HG02885 (cell line): ENCODE measurements at regions not wholly inside any gene's neighbourhood (a gene's known extent, or its start where the extent isn't known, plus 50 kb on each side); places are given as distances from the start of the nearest gene placed in this dataset.
"Not testable (repeated sequence)": the region's sequence is repeated elsewhere in the genome, so short reads cannot be mapped to it uniquely, and the experiment has no call there.

Source experiments
- ATAC-seq: cut with Tn5 transposase; IDR thresholded peaks from one replicate; pipeline ENCODE4 v1.9.1; 2021; ENCODE audit warnings: mild to moderate bottlenecking; ENCODE audit not compliant: unreplicated experiment, poor library complexity

DNA sequence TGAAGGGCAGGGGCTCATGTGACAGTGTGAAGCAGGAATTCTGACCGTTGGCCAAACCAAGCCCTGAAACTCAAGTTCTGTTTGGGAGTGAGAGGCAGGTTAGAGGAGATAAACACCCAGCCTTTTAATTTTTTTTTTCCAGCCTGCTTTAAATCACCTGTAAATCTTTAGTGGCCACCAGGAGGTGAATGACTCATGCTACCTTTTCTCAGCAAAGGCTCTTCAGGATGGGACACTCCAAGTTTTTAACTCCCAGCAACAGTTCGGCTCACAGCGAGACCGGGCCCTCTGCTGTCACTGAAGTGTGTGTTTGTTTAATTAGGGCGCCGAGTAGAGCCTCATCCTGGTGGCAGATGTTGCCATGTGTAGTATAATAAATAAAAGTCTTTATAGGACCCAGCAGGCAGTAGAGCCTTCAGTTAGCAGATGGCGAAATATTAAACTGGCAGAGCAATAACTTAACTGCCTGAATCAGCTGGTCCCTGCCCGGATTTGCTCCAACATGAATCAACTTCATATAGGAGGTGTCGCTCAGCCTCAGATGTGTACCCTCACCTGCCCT is 180.3 kb downstream of the NPIPA7 start:
- not testable (repeated sequence) for ATAC-seq

- ATAC-seq, result not testable (repeated sequence)
Measured at GRCh38 chr16:16561532-16561931, 182.6 kb downstream of the NPIPA7 start.

DNA sequence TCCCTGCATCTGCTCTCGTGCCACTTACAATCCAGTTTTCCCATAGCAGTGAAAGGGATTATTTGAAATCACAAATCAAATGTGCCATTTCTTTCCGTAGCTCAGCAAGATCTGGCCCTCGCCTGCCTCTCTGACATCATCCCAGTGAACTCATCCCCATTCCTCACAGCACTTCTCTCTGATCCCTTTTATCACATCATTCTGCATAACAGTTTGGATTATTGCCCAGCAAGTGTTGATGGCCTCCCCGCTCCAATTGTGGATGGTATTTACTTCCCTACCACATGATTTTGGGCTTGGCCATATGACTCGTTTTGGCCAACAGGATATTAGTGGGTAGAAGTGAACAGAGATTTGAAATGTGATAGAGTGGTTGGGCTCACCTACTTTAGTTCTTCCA is 185.0 kb downstream of the NPIPA7 start:
- ATAC-seq, result not testable (repeated sequence)

- ATAC-seq, result not testable (repeated sequence)
Measured at GRCh38 chr16:16565326-16565725, 186.4 kb downstream of the NPIPA7 start.

DNA sequence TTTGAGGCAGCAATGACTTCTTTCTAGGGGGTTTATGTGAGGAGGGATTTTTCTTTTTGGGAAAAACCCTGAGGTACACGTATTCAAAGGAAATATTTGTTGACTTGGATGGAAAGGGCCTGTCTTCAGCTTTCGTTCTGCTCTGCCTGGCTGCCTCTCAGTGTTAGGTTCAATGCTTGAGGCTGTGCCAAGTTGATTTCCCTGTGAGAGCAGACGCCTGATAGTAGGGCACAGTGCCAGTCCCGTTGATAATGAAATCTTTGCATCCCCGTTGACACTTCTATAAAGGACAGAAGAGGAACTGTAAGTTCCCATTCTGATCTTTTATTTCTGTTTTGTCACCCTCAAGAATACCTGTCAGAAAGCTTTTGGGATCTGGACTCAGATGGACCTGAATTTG is 191.1 kb downstream of the NPIPA7 start:
- ATAC-seq, result not testable (repeated sequence)

DNA sequence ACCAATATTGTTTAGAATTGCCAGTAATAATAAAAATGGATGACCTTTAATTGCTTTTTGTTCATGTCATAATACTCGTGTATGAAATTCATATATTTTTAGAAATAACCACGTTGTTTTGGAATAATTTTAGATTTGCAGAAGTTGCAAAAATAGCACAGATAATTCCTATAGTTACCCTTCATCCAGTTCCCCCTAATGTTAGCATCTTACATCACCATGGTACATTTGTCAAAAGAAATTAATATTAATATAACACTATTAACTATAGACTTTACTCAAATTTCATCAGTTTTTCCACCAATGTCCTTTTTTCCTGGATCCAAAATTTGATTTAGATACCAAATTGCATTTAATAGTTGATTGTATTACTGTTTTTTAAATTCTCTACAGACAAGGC is 191.9 kb downstream of the NPIPA7 start:
- ATAC-seq, result not testable (repeated sequence)

GRCh38 chr16:16572130-16572774 is 193.3 kb downstream of the NPIPA7 start:
- not testable (repeated sequence) for ATAC-seq

- ATAC-seq, result not testable (repeated sequence)
Measured at GRCh38 chr16:16577062-16577461, 198.1 kb downstream of the NPIPA7 start.

- ATAC-seq, result no peak
Measured at GRCh38 chr16:16578701-16579100, 199.8 kb downstream of the NPIPA7 start.

- ATAC-seq, result not testable (repeated sequence)
Measured at GRCh38 chr16:16582916-16583315, 204.0 kb downstream of the NPIPA7 start.

GRCh38 chr16:16586073-16586651 is 207.2 kb downstream of the NPIPA7 start:
- not testable (repeated sequence) for ATAC-seq

DNA sequence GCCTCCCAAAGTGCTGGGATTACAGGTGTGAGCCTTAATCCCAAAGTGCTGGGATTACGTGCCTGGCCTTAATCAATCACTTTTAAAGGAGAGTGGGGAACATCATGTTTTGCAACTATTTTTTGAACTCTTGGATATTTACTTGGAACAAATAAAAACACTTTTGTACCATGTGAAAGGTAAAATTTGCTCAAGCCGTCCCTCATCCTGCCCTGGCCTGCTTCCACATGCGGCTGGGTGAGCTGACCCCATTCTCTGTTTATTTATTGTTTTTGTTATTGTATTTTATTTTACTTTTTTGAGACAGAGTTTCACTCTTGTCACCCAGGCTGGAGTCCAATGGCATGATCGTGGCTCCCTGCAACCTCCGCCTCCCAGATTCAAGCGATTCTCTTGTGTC is 208.0 kb downstream of the NPIPA7 start:
- ATAC-seq, result not testable (repeated sequence)

- not testable (repeated sequence) for ATAC-seq
Measured at GRCh38 chr16:16588436-16588835, 209.5 kb downstream of the NPIPA7 start.

DNA sequence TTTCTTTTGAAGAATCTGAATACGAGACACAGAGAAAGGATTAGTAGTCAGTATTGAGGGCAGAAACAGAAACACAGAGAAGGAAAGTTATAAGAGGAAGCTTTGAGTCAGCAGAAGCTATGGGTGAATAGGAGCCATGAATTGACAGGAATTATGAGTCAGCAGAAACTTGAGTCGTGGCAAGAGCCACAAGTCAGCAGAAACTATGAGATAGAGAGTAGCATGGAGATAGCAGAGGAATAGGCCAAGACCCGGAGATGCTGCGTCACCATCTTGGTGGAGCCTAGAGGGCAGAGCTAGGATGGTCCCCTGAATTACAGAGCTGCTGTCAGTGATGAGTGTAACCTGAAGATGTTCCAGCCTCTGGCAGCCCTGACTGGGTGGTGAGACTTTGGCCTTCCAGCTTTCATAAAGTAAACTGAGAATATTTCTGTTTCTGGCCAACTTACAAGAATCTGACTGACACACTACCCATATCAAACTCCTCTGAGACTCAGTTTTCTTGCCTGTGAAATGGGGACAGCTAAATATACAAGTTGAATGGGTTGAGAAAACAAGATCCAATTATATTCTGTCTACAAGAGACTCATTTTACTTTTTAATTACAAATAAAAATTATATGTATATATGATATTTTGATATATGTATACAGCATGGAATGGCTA is 211.8 kb downstream of the NPIPA7 start:
- ATAC-seq, result not testable (repeated sequence)

GRCh38 chr16:16593156-16593863 is 214.4 kb downstream of the NPIPA7 start:
- ATAC-seq, result peak; percentile 72

DNA sequence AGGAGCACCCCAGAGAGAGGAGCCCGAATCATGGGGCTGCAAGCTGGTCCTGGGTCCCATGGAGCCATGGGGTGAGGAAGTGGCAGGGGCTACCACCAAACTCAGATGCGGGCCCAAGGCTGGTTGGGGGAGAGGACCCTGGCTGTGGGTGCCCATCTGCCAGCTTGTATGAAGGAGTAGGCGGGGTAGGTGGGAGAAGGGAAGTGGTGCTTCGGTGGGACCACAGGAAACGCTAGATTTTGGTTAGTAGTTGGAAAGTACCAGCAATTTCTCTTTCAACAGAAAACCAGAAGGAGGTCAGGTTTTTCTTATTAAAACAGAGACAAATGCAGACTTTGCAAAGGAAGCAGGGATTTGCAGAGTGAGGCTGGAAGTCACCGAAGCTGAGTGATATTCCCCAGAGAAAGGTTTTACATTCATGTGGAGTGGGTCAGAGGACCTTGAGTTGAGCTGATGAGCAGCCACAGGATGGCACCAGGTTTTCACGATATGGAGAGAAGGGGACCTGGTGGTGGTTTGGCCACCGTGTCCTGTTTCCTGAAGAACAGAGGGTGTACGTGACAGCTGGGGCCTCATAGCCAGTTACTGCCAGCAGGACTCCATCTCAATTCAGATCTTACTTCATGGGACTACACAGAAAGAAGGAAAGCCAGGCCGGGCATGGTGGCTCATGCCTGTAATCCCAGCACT is 216.2 kb downstream of the NPIPA7 start:
- ATAC-seq, result peak; percentile 40

DNA sequence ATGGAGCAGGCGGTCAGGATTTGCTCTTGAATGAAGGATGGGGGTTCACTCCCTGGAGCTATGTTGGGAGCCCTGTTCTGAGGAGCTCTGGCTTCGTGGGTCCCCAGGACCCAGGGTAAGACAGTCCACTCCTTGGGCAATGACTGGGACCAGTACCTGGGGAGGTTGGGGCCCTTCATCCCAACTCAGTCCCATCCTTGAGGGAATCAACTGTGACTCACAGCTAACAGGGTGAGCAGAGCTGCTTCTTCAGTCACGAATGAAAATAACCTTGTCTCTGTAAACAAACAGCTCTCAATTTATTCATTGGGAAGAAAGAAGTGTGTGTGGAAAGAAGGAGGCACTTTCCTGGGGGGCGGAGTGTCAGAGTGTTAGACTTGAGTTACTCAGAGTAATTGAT is 222.3 kb downstream of the NPIPA7 start:
- not testable (repeated sequence) for ATAC-seq

DNA sequence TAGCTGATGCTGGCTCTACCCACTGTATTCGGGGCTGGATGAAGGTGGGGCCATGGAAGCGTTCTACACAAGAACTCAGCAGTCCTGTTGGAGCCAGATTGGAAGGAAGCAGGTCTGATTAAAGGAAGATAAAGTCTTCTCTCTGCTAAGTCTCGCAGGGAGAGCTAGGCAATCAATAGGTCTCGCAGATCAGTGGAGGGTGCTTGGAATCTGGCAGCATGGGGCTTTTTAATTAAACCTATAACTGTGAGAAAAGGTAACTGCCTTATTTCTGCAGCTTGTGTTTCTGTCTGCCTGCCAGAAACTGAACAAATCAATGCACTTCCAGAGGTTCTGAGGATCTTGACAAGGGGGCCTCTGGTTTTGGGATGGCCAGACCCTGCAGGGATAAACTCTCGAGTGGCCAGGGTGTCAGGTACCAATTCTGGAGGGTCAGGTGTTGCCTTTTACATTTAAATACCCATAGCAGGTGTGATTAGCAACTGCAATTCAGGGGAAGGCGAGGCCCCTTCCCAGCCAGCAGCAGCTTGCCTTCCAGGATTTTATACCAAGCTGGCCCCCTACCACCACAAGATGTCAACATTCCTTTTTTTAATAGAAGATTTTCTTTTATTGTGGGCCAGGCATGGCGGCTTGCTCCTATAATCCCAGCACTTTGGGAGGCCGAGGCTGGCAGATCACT is 228.6 kb downstream of the NPIPA7 start:
- not testable (repeated sequence) for ATAC-seq

DNA sequence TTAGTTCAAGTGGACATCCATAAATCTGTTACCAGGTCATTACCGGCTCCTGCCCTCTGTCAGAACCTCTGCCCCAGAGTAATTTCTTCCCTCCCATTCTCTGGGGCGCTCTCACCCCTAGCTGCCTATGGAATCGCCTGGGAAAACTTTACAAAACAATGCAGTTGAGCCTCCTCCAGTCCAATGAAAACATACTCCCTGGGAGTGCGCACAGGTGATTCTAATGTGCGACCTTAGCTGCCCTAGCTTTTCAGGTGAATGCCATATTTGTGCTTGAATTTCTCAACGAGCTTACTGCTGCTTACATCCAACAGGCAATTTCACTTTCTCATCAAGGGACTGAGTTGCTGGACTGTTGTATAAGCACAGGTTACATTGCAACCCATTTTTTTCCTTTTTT is 230.7 kb downstream of the NPIPA7 start:
- ATAC-seq, result not testable (repeated sequence)
